ENCODE measurements at regions not wholly inside any gene's neighbourhood (a gene's known extent, or its start where the extent isn't known, plus 50 kb on each side); places are given as distances from the start of the nearest gene placed in this dataset.

GRCh38 chr3:34037260-34037659 lies 238.8 kb downstream of the PDCD6IP start:
- H3K36me3 ChIP-seq (ENCODE audit: control insufficient read depth, insufficient read depth, low read length): no peaks in the 10 kb centered on the region
- no peak for DNase-seq (ENCODE audit: low read depth)
- ChIA-PET POLR2A (no interaction called here), CTCF (no interaction called here)
- no peak for TF ChIP-seq CTCF (IDR thresholded peaks at IDR 0.05; ENCODE audit: insufficient read depth, low read depth, low read length)
- H3K4me3 ChIP-seq (ENCODE audit: low read depth, low read length): no peak overlapping the region
- H3K27me3 ChIP-seq (ENCODE audit: control insufficient read depth, insufficient read depth, low read length): no peaks in the 10 kb centered on the region; the same call in 1 of the 2 replicates

GRCh38 chr3:34038131-34038530 lies 239.7 kb downstream of the PDCD6IP start:
- no peak for DNase-seq (ENCODE audit: low read depth)
- Histone ChIP-seq H3K36me3 (ENCODE audit: control insufficient read depth, insufficient read depth, low read length) (no peaks in the 10 kb centered on the region), H3K4me3 (ENCODE audit: low read depth, low read length) (no peak overlapping the region), H3K27me3 (ENCODE audit: control insufficient read depth, insufficient read depth, low read length) (no peaks in the 10 kb centered on the region; the same call in 1 of the 2 replicates)
- TF ChIP-seq CTCF (IDR thresholded peaks at IDR 0.05; ENCODE audit: insufficient read depth, low read depth, low read length): no peak
- CTCF ChIA-PET: no interaction called here
- POLR2A ChIA-PET: no interaction called here

GRCh38 chr3:34046154-34046553 lies 247.7 kb downstream of the PDCD6IP start:
- CTCF ChIA-PET: no interaction called here
- Histone ChIP-seq H3K36me3 (ENCODE audit: control insufficient read depth, insufficient read depth, low read length) (no peaks in the 10 kb centered on the region), H3K4me3 (ENCODE audit: low read depth, low read length) (no peak overlapping the region), H3K27me3 (ENCODE audit: control insufficient read depth, insufficient read depth, low read length) (no peaks in the 10 kb centered on the region; the same call in 1 of the 2 replicates)
- no peak for DNase-seq (ENCODE audit: low read depth)
- TF ChIP-seq CTCF (IDR thresholded peaks at IDR 0.05; ENCODE audit: insufficient read depth, low read depth, low read length): no peak
- POLR2A ChIA-PET: no interaction called here

GRCh38 chr3:34053626-34054025 lies 255.2 kb downstream of the PDCD6IP start:
- Histone ChIP-seq H3K36me3 (ENCODE audit: control insufficient read depth, insufficient read depth, low read length) (no peaks in the 10 kb centered on the region), H3K4me3 (ENCODE audit: low read depth, low read length) (no peak overlapping the region), H3K27me3 (ENCODE audit: control insufficient read depth, insufficient read depth, low read length) (no peaks in the 10 kb centered on the region)
- DNase-seq (ENCODE audit: low read depth): no peak
- TF ChIP-seq CTCF (IDR thresholded peaks at IDR 0.05; ENCODE audit: insufficient read depth, low read depth, low read length): no peak
- POLR2A ChIA-PET: no interaction called here
- CTCF ChIA-PET: no interaction called here

- no peaks in the 10 kb centered on the region for H3K36me3 ChIP-seq (ENCODE audit: control insufficient read depth, insufficient read depth, low read length)
- POLR2A ChIA-PET: no interaction called here
- no peak overlapping the region for H3K4me3 ChIP-seq (ENCODE audit: low read depth, low read length)
- no peak for DNase-seq (ENCODE audit: low read depth)
- TF ChIP-seq CTCF (IDR thresholded peaks at IDR 0.05; ENCODE audit: insufficient read depth, low read depth, low read length): no peak
- CTCF ChIA-PET: no interaction called here
- H3K27me3 ChIP-seq (ENCODE audit: control insufficient read depth, insufficient read depth, low read length): no peaks in the 10 kb centered on the region
These were observed 257.9 kb downstream of the PDCD6IP start for GRCh38 chr3:34056181-34056910.

Measured in BJ (cell line).